Keratinocyte (primary cell): ENCODE measurements at regions not wholly inside any gene's neighbourhood (a gene's known extent, or its start where the extent isn't known, plus 50 kb on each side); places are given as distances from the start of the nearest gene placed in this dataset.

Experiments used
- CTCF ChIP-seq, 3 experiments: IDR thresholded peaks in 1 of 3; conservative IDR thresholded peaks in 1 of 3; optimal IDR thresholded peaks in 1 of 3; 2 replicates in 2 of 3; 3 replicates in 1 of 3; pipeline versions ENCODE3 to v1.5.1; 2011; ENCODE audit warnings: low read length in 3 of 3, mild to moderate bottlenecking in 3 of 3, moderate library complexity in 2 of 3, control low read depth in 1 of 3, inconsistent platforms in 1 of 3; ENCODE audit not compliant: insufficient read depth in 2 of 3; ENCODE audit errors: extremely low read depth in 1 of 3
- EZH2 ChIP-seq: IDR thresholded peaks from one replicate; pipeline ENCODE4 v1.6.1; 2012; ENCODE audit warnings: inconsistent platforms, mild to moderate bottlenecking, low read length, moderate library complexity

- TF ChIP-seq CTCF (optimal IDR thresholded peaks at IDR 0.05 in 1 of 3, IDR thresholded peaks at IDR 0.05 in 1 of 3, conservative IDR thresholded peaks at IDR 0.05 in 1 of 3; ENCODE audit: extremely low read depth in 1 of 3, insufficient read depth in 2 of 3, low read length in 3 of 3) (no peak), EZH2 (no peak)
These were observed 428.7 kb upstream of the SGCD start for GRCh38 chr5:155898284-155898683.
